C1 segment of cervical spinal cord (tissue), 14 donors: ENCODE measurements at regions not wholly inside any gene's neighbourhood (a gene's known extent, or its start where the extent isn't known, plus 50 kb on each side); places are given as distances from the start of the nearest gene placed in this dataset.
A peak's percentile ranks its signal among the peaks of the same experiment; 100 is the strongest.
"Not testable (repeated sequence)": the region's sequence is repeated elsewhere in the genome, so short reads cannot be mapped to it uniquely, and the experiment has no call there.

Experiments used
- DNase-seq, 14 donors: peaks; one replicate each; lab custom pipeline; 2025; lab: John Stamatoyannopoulos, UW

- no peak for DNase-seq
These were observed 274.8 kb upstream of the TRIB2 start for GRCh38 chr2:12441750-12442475.

GRCh38 chr2:12442476-12442847, 274.3 kb upstream of the TRIB2 start:
- no peak for DNase-seq

GRCh38 chr2:12448846-12449505, 267.8 kb upstream of the TRIB2 start:
- DNase-seq = no peak

- no peak for DNase-seq
These were observed 265.0 kb upstream of the TRIB2 start for GRCh38 chr2:12451726-12452125.

GRCh38 chr2:12452185-12452584, 264.6 kb upstream of the TRIB2 start:
- DNase-seq = no peak

- no peak for DNase-seq
These were observed 263.0 kb upstream of the TRIB2 start for GRCh38 chr2:12453731-12454130.

GRCh38 chr2:12455661-12456060, 261.1 kb upstream of the TRIB2 start:
- DNase-seq = no peak

GRCh38 chr2:12456293-12457106, 260.2 kb upstream of the TRIB2 start:
- peak in 5 of 14 donors; percentile 6 to 31 (median 11) for DNase-seq

GRCh38 chr2:12457831-12458230, 258.9 kb upstream of the TRIB2 start:
- DNase-seq = no peak

GRCh38 chr2:12463189-12463588, 253.5 kb upstream of the TRIB2 start:
- DNase-seq = no peak

GRCh38 chr2:12465631-12466135, 251.1 kb upstream of the TRIB2 start:
- no peak for DNase-seq

- DNase-seq = no peak
These were observed 249.4 kb upstream of the TRIB2 start for GRCh38 chr2:12467303-12467702.

GRCh38 chr2:12469141-12469561, 247.6 kb upstream of the TRIB2 start:
- no peak for DNase-seq

- DNase-seq = not testable (repeated sequence)
These were observed 244.5 kb upstream of the TRIB2 start for GRCh38 chr2:12472265-12472664.

- no peak for DNase-seq
These were observed 238.3 kb upstream of the TRIB2 start for GRCh38 chr2:12478151-12479064.

GRCh38 chr2:12479065-12479601, 237.6 kb upstream of the TRIB2 start:
- no peak for DNase-seq

- no peak for DNase-seq
These were observed 232.1 kb upstream of the TRIB2 start for GRCh38 chr2:12484536-12485115.

GRCh38 chr2:12486205-12487118, 230.3 kb upstream of the TRIB2 start:
- no peak for DNase-seq

GRCh38 chr2:12487253-12488004, 229.3 kb upstream of the TRIB2 start:
- no peak for DNase-seq
